ENCODE measurements at regions not wholly inside any gene's neighbourhood (a gene's known extent, or its start where the extent isn't known, plus 50 kb on each side); places are given as distances from the start of the nearest gene placed in this dataset.

DNA sequence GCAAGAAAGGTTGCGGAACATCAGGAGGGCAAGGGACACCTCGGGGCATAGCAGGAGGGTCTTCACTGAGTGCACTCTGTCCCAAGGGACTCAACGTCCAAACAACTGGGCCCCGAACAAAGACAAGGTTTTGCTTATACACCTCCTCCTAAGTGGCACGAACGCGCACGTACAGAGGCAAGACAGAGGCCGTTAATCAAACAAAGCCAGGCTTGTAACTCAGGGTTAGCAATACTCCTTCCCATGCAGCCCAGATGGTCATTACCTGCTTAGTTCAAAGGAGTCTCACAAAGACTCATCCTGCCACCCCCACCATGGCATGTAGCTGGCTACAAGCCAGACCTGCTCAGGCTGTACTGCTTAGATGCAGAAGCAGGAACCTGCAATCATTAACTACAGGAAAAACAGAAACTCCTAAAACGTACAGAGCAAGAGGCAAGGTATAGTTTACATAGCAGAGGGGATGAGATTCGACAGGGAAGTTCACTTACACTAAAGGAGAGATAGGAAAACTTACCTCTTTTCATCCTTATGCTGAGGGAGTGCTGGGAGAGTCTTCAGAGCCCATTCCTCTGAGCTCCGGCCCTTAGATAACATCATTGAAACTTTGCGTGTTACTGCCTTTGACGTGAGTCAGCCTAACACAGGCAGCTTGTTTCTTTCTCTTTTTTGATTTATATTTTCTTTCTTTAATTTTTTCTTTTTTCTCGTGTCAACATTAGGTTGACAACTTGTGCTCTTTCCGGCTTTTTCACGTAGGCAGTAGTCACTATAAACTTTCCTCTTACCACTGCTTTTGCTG, 1319.1 kb downstream of the TMEM121 start:
- no peak for TF ChIP-seq POLR2AphosphoS5 (IDR thresholded peaks at IDR 0.05; ENCODE audit: insufficient read depth in 1 of 2, low read depth in 1 of 2)
- TF ChIP-seq, protein P1, sequence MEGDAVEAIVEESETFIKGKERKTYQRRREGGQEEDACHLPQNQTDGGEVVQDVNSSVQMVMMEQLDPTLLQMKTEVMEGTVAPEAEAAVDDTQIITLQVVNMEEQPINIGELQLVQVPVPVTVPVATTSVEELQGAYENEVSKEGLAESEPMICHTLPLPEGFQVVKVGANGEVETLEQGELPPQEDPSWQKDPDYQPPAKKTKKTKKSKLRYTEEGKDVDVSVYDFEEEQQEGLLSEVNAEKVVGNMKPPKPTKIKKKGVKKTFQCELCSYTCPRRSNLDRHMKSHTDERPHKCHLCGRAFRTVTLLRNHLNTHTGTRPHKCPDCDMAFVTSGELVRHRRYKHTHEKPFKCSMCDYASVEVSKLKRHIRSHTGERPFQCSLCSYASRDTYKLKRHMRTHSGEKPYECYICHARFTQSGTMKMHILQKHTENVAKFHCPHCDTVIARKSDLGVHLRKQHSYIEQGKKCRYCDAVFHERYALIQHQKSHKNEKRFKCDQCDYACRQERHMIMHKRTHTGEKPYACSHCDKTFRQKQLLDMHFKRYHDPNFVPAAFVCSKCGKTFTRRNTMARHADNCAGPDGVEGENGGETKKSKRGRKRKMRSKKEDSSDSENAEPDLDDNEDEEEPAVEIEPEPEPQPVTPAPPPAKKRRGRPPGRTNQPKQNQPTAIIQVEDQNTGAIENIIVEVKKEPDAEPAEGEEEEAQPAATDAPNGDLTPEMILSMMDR (IDR thresholded peaks at IDR 0.05), result no peak
- DNase-seq (ENCODE audit: extremely low spot score in 2 of 2), result peak in 1 of 2 donors; percentile 83

DNA sequence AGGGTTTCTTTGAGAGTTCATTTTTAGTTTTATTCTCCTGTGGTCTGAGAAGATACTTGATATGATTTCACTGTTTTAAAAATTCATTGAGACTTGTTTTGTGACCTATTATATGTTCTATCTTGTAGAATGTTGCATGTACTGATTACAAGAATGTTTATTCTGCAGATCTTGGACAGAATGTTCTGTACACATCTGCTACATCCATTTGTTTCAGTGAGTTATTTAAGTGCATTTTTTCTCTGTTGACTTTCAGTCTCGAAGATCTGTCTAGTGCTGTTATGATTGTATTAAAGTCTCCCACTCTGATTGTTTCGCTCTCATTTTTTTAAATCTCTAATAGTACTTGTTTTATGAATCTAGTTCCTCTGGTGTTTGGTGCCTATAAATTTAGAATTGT, 1319.8 kb downstream of the TMEM121 start:
- intact Hi-C loops (cut with DNase I), result no loop called here
- no peaks in the 10 kb centered on the region for H3K27me3 ChIP-seq
- no peak for DNase-seq (ENCODE audit: extremely low spot score in 2 of 2)
- H3K9me3 ChIP-seq, result no peaks in the 10 kb centered on the region
- H3K36me3 ChIP-seq, result no peaks in the 10 kb centered on the region
- H3K27ac ChIP-seq, result peak overlapping the region; percentile 60
- TF ChIP-seq POLR2AphosphoS5 (IDR thresholded peaks at IDR 0.05; ENCODE audit: insufficient read depth in 1 of 2, low read depth in 1 of 2) (no peak), POLR2A (IDR thresholded peaks at IDR 0.05) (no peak)
- TF ChIP-seq, protein P1 (IDR thresholded peaks at IDR 0.05), result no peak
- peaks cover 8% of the 10 kb centered on the region for H3K4me1 ChIP-seq
- no peak overlapping the region for H3K4me3 ChIP-seq

More for the DNA sequence above, 1319.1 kb downstream of the TMEM121 start:
- peak overlapping the region; percentile 60 for H3K27ac ChIP-seq
- H3K9me3 ChIP-seq, result no peaks in the 10 kb centered on the region
- H3K4me1 ChIP-seq, result peaks cover 8% of the 10 kb centered on the region
- peak overlapping the region; percentile 34 to 38 for H3K4me3 ChIP-seq
- no peaks in the 10 kb centered on the region for H3K36me3 ChIP-seq
- intact Hi-C loops (cut with DNase I), result no loop called here
- no peaks in the 10 kb centered on the region for H3K27me3 ChIP-seq

DNA sequence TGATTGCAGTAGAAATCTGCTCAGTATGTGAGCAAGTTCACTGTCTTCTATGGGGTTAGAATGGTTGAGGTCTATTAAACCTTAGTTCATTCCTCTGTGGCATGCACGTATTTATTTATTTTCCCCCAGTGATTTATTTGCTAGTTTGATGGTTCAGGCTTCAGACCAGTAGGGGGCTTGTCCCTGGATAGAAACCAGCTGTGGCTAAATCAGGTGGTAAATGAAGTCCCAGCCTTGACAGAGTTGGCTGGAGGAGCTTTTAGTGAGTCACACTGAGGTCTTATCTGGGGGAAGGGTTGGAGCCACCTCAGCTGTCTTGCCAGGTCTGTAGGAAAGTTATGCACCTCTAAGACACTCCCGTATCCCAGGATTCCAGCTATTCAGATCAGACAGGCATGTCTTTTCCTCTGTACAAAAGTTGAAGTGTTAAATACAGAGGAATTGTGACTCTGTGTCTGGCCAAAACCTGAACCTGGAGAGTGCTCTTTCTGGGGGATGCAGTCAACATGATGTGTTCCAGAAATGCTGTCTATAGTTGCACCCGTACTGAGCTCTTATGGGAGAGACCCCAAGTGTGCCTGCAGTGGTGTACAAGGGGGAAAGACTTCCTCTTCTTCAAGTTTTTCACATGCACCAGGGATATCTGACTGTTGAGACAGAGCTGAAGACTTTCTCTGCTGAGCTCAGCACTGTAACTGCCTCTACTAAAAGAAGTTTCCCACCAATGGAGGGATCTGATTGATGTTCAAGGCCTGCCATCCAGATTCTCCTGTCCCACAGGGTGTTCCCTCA, 1322.1 kb downstream of the TMEM121 start:
- TF ChIP-seq POLR2A (IDR thresholded peaks at IDR 0.05) (no peak), POLR2AphosphoS5 (IDR thresholded peaks at IDR 0.05; ENCODE audit: insufficient read depth in 1 of 2, low read depth in 1 of 2) (no peak)
- TF ChIP-seq, protein P1 (IDR thresholded peaks at IDR 0.05), result no peak
- no peaks in the 10 kb centered on the region for H3K27me3 ChIP-seq
- no peaks in the 10 kb centered on the region for H3K9me3 ChIP-seq
- DNase-seq (ENCODE audit: extremely low spot score in 2 of 2), result peak in 1 of 2 donors; percentile 52
- no peak overlapping the region for H3K4me3 ChIP-seq
- no peaks in the 10 kb centered on the region for H3K36me3 ChIP-seq
- H3K27ac ChIP-seq, result no peak overlapping the region
- peaks cover 8% of the 10 kb centered on the region for H3K4me1 ChIP-seq
- intact Hi-C loops (cut with DNase I), result no loop called here

DNA sequence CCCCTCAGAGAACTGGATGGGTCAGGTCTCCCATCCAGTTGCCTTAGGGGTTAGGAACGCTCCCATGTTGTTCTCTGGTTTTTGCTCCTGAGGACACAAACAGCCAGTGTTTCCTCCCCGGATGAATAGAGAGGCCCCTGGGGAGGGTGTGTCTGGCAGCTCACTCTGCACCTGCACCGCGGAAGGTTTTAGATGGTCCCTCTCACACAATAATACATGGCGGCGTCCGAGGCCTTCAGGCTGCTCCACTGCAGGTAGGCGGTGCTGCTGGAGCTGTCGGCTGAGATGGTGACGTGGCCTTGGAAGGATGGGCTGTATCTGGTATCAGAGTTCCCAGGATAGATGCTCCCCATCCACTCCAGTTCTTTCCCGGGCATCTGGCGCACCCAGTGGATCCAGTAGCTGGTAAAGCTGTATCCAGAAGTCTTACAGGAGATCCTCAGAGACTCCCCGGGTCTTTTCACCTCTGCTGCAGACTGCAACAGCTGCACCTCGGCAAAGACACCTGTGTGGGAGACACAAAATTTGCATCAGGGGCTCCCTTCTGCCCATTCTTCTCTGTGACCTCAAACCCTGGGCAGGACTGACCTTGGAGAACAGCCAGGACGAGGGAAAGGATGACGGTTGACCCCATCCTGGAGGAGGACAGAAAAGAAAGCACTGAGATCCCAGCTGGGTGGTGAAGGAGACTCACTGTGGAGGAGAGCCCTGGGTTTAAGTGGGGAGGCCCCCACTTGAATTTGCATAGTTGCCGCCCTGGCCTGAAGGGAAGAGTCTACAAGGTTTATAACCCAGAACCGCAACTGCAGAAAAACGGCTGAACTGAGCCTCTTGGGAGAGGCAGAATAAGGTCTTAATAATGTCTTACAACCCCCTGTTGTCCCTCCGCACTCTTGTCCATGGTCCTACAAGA, 1324.8 kb downstream of the TMEM121 start:
- H3K27me3 ChIP-seq, result no peaks in the 10 kb centered on the region
- peak in 1 of 2 donors; percentile 60 for DNase-seq (ENCODE audit: extremely low spot score in 2 of 2)
- H3K4me3 ChIP-seq, result no peak overlapping the region
- no peaks in the 10 kb centered on the region for H3K9me3 ChIP-seq
- no peaks in the 10 kb centered on the region for H3K36me3 ChIP-seq
- H3K4me1 ChIP-seq, result no peaks in the 10 kb centered on the region
- intact Hi-C loops (cut with DNase I), result no loop called here
- no peak for TF ChIP-seq POLR2A (IDR thresholded peaks at IDR 0.05)
- TF ChIP-seq, protein P1 (IDR thresholded peaks at IDR 0.05), result no peak
- no peak for TF ChIP-seq POLR2AphosphoS5 (IDR thresholded peaks at IDR 0.05; ENCODE audit: insufficient read depth in 1 of 2, low read depth in 1 of 2)
- H3K27ac ChIP-seq, result no peak overlapping the region
